ENCODE measurements at regions not wholly inside any gene's neighbourhood (a gene's known extent, or its start where the extent isn't known, plus 50 kb on each side); places are given as distances from the start of the nearest gene placed in this dataset.

DNA sequence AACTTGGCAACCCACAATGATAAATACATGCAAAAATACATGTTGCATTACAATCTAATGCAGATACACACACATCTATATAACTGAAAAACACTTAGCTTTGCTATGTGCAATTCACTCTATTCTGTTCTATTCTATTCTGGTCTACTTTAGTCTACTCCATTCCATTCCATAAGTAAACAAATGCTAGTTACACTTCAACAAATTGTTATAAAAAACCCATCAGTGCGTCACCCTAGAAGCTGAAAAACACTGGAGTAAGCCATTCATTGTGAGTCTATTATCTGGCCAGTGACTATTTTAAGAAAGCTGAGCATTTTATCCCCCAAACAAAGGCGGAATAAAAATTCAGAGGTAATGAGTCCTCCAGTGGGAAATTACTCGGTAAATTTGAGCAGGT is 315.7 kb upstream of the EPHA7 start:
- TF ChIP-seq, protein P1, sequence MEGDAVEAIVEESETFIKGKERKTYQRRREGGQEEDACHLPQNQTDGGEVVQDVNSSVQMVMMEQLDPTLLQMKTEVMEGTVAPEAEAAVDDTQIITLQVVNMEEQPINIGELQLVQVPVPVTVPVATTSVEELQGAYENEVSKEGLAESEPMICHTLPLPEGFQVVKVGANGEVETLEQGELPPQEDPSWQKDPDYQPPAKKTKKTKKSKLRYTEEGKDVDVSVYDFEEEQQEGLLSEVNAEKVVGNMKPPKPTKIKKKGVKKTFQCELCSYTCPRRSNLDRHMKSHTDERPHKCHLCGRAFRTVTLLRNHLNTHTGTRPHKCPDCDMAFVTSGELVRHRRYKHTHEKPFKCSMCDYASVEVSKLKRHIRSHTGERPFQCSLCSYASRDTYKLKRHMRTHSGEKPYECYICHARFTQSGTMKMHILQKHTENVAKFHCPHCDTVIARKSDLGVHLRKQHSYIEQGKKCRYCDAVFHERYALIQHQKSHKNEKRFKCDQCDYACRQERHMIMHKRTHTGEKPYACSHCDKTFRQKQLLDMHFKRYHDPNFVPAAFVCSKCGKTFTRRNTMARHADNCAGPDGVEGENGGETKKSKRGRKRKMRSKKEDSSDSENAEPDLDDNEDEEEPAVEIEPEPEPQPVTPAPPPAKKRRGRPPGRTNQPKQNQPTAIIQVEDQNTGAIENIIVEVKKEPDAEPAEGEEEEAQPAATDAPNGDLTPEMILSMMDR (IDR thresholded peaks at IDR 0.05): no peak
- TF ChIP-seq POLR2A (IDR thresholded peaks at IDR 0.05): no peak

All from ovary (tissue), 3 donors.